Epithelial cell of proximal tubule (primary cell): ENCODE measurements at regions not wholly inside any gene's neighbourhood (a gene's known extent, or its start where the extent isn't known, plus 50 kb on each side); places are given as distances from the start of the nearest gene placed in this dataset.

Experiments
- DNase-seq: peaks from one replicate; pipeline ENCODE4 v3.0.0-alpha.2; 2011; ENCODE audit warnings: low read depth
- H3K4me3 ChIP-seq: 2 replicates; pipeline ENCODE4 v1.5.1; 2011; ENCODE audit warnings: low read depth, mild to moderate bottlenecking, low read length
- TF ChIP-seq, protein P1 (sequence below): conservative IDR thresholded peaks from 2 replicates; pipeline ENCODE4 v1.5.1; 2012; ENCODE audit warnings: low read depth, mild to moderate bottlenecking, low read length

- TF ChIP-seq, protein P1, sequence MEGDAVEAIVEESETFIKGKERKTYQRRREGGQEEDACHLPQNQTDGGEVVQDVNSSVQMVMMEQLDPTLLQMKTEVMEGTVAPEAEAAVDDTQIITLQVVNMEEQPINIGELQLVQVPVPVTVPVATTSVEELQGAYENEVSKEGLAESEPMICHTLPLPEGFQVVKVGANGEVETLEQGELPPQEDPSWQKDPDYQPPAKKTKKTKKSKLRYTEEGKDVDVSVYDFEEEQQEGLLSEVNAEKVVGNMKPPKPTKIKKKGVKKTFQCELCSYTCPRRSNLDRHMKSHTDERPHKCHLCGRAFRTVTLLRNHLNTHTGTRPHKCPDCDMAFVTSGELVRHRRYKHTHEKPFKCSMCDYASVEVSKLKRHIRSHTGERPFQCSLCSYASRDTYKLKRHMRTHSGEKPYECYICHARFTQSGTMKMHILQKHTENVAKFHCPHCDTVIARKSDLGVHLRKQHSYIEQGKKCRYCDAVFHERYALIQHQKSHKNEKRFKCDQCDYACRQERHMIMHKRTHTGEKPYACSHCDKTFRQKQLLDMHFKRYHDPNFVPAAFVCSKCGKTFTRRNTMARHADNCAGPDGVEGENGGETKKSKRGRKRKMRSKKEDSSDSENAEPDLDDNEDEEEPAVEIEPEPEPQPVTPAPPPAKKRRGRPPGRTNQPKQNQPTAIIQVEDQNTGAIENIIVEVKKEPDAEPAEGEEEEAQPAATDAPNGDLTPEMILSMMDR: no peak
- H3K4me3 ChIP-seq: no peak overlapping the region
- no peak for DNase-seq
These were observed 1160.9 kb upstream of the PCDH9 start for GRCh38 chr13:68390987-68391386.

- no peak overlapping the region for H3K4me3 ChIP-seq
- TF ChIP-seq, protein P1: no peak
- DNase-seq: no peak
These were observed 1156.7 kb upstream of the PCDH9 start for GRCh38 chr13:68386808-68387207.

DNA sequence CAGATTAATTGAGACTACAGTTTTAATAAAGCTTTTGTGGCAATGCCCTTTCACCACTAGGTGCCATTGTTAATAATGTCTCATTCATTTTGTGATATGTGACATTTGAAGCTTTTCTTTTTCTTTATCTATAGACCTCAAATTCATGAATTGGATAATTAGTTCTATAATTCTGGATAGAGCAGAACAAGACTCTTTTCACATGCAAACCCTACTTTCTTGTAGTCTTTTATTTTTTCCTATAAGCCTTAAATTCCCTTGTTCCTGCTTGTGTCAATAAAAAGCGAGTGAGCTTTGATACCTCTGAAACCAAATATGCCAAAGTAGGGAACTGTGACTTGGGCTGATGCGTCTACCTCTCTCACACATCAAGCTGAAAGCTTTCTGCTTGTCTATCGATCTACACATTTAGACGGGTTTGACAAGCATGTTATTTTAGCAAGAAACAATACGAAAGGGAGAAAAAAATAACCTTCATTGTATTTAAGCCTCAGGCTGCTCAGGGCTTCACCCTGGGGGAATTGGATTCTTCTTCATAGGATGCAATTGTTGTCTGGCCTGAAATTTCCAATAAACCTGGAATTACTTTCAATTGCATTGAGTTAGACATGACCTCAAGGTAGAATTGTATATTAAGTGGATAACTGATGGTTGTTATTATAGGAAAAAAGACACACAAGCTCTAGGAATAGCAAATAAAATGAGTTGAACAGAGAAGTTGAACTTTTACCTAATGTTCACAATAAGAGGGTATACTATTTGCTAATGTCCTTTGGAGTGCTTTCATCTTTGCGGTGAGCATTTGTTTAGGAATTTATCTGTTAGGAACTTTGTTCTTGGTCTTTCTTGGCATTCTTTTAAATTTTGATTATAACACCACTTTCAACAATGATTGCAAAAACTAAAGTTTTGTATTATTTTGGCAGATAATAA, 1150.2 kb upstream of the PCDH9 start:
- TF ChIP-seq, protein P1: no peak
- no peak for DNase-seq
- H3K4me3 ChIP-seq: no peak overlapping the region

GRCh38 chr13:68378294-68378693, 1148.2 kb upstream of the PCDH9 start:
- TF ChIP-seq, protein P1: no peak
- no peak overlapping the region for H3K4me3 ChIP-seq
- no peak for DNase-seq

- H3K4me3 ChIP-seq: no peak overlapping the region
- no peak for DNase-seq
- TF ChIP-seq, protein P1: no peak
These were observed 1144.9 kb upstream of the PCDH9 start for GRCh38 chr13:68375004-68375403.

DNA sequence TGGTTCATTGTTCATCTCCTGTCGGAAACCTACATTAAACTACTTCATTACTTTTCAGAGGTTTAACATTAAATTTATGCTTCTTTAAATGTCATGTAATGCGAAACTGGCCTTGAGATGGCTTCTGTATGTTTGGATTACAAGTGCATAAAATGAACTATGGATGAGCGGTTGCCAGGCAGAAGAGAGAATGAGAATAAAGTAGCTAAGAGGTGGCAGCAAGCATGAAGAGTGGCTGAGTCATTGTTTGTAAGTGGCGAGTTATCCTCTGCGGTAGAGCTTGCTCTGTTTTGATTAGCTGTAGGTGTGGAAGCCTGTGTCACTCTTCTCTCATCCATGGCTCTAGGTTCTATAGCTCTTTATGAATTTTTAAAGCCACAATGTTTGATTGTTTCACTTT, 1139.6 kb upstream of the PCDH9 start:
- no peak overlapping the region for H3K4me3 ChIP-seq
- TF ChIP-seq, protein P1: no peak
- no peak for DNase-seq

DNA sequence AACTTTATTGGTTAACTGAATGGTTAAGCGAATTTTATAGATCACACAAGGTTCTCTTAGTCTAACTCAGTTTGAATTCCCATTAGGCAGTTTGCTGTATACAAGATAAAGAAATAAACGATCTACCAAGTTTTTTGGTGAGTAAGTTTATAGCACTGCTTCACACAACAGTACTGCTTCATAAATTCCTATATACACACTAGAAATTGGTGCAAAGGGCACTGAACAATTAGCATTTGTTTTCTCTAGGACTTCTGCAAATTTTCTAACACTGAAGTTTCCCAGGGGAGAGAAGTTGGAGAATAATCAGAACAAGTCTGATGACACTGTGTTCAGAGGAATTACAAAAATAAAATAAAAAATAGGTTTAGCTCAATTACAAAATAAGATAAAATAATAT, 1138.8 kb upstream of the PCDH9 start:
- no peak for DNase-seq
- no peak overlapping the region for H3K4me3 ChIP-seq
- TF ChIP-seq, protein P1: no peak
